Panc1 (cell line): ENCODE measurements at regions not wholly inside any gene's neighbourhood (a gene's known extent, or its start where the extent isn't known, plus 50 kb on each side); places are given as distances from the start of the nearest gene placed in this dataset.

Experiments used
- ATAC-seq: fragments of 200-7000 bp; cut with Tn5 transposase; 2 replicates; pipeline ENCODE4 v1.9.1; 2020; ENCODE audit warnings: mild to moderate bottlenecking, moderate library complexity
- BruUV-seq: library from RNA; stranded (reverse); fragments of 400-500 nt; replicated peaks from 2 replicates; lab custom pipeline; 2021; lab: Mats Ljungman, UMichigan
- CTCF ChIA-PET: fragments of 300-600 bp; sonication (Branson Sonifier 250); formaldehyde crosslinking; loops from one replicate; lab custom pipeline; 2022; ENCODE audit warnings: antibody characterized with exemption; lab: Charles Lee
- POLR2A ChIA-PET: fragments of 300-600 bp; sonication (Branson Sonifier 250); formaldehyde crosslinking; loops from one replicate; lab custom pipeline; 2022; ENCODE audit warnings: antibody characterized with exemption; lab: Charles Lee
- DNase-seq: peaks from one replicate; pipeline ENCODE4 v3.0.0-alpha.2; 2010; ENCODE audit warnings: low read depth, low spot score
- H3K27ac ChIP-seq: 2 replicates; pipeline ENCODE4 v1.5.1; 2011; ENCODE audit warnings: mild to moderate bottlenecking, low read length, inconsistent platforms
- H3K27me3 ChIP-seq: fragments of 200-500 bp; sonication (Bioruptor generic); 2 replicates; pipeline ENCODE4 v1.6.0; 2014; ENCODE audit warnings: low read length, inconsistent platforms; ENCODE audit not compliant: control insufficient read depth, insufficient read depth
- H3K36me3 ChIP-seq: fragments of 200-500 bp; sonication (Bioruptor generic); 2 replicates; pipeline ENCODE4 v1.5.1; 2014; ENCODE audit warnings: inconsistent platforms, mild to moderate bottlenecking, low read length, moderate library complexity; ENCODE audit not compliant: control insufficient read depth, insufficient read depth
- H3K4me1 ChIP-seq: 2 replicates; pipeline ENCODE4 v1.5.1; 2011; ENCODE audit warnings: inconsistent platforms, mild to moderate bottlenecking, low read length, moderate library complexity; ENCODE audit not compliant: control insufficient read depth, insufficient read depth
- H3K4me3 ChIP-seq, 2 experiments: 2 replicates each; pipeline ENCODE4 v1.5.1; 2011 to 2012; ENCODE audit warnings: low read depth in 2 of 2, low read length in 2 of 2, mild to moderate bottlenecking in 2 of 2, inconsistent platforms in 1 of 2, moderate library complexity in 1 of 2
- H3K9me3 ChIP-seq: fragments of 200-500 bp; sonication (Bioruptor generic); 2 replicates; pipeline ENCODE4 v1.5.1; 2014; ENCODE audit warnings: low read depth, mild to moderate bottlenecking, inconsistent platforms, low read length, moderate library complexity; ENCODE audit not compliant: control insufficient read depth, insufficient read depth
- POLR2AphosphoS5 ChIP-seq: IDR thresholded peaks from 2 replicates; pipeline ENCODE4 v1.6.1; 2012; ENCODE audit warnings: mild to moderate bottlenecking, low read depth, low read length, moderate library complexity
- SIN3A ChIP-seq: IDR thresholded peaks from 2 replicates; pipeline ENCODE4 v1.6.1; 2012; ENCODE audit warnings: low read depth, mild to moderate bottlenecking, low read length, moderate library complexity, borderline replicate concordance; ENCODE audit not compliant: insufficient read depth
- TCF7L2 ChIP-seq: IDR thresholded peaks from 2 replicates; pipeline ENCODE4 v1.6.1; 2011; ENCODE audit warnings: mild to moderate bottlenecking, low read depth, low read length, inconsistent platforms
- in situ Hi-C: cut with HindIII; loops from 2 replicates; pipeline ENCODE4 v1.10.0; 2016; ENCODE audit warnings: low sequenced_read_pairs, low pct_unique_long_range_greater_than_20kb
- intact Hi-C: fragments of 100-400 bp; cut with micrococcal nuclease; formaldehyde crosslinking; loops from one replicate; pipeline ENCODE4 v1.10.0; 2022; ENCODE audit not compliant: unreplicated experiment
- TF ChIP-seq, protein P1 (sequence below), 2 experiments: IDR thresholded peaks; 2 replicates each; pipeline ENCODE4 v1.6.1; 2011 to 2012; ENCODE audit warnings: low read depth in 2 of 2, control low read depth in 1 of 2, low read length in 1 of 2, mild to moderate bottlenecking in 1 of 2, moderate library complexity in 1 of 2; ENCODE audit not compliant: insufficient read depth in 1 of 2
- TF ChIP-seq, protein P2 (sequence below): fragments of 450-650 bp; IDR thresholded peaks from 2 replicates; pipeline ENCODE4 v1.5.1; 2017; ENCODE audit warnings: mild to moderate bottlenecking

- Histone ChIP-seq H3K4me3 (no peak overlapping the region), H3K9me3 (no peaks in the 10 kb centered on the region), H3K36me3 (no peaks in the 10 kb centered on the region), H3K4me1 (no peaks in the 10 kb centered on the region), H3K27me3 (peaks cover 17% of the 10 kb centered on the region), H3K27ac (no peak overlapping the region)
- intact Hi-C loops (no loop called here), in situ Hi-C loops (no loop called here)
- CTCF ChIA-PET: no interaction called here
- DNase-seq (no peak), ATAC-seq (no peak)
- BruUV-seq: no TSS peak
- TF ChIP-seq TCF7L2: no peak
- TF ChIP-seq, protein P1, sequence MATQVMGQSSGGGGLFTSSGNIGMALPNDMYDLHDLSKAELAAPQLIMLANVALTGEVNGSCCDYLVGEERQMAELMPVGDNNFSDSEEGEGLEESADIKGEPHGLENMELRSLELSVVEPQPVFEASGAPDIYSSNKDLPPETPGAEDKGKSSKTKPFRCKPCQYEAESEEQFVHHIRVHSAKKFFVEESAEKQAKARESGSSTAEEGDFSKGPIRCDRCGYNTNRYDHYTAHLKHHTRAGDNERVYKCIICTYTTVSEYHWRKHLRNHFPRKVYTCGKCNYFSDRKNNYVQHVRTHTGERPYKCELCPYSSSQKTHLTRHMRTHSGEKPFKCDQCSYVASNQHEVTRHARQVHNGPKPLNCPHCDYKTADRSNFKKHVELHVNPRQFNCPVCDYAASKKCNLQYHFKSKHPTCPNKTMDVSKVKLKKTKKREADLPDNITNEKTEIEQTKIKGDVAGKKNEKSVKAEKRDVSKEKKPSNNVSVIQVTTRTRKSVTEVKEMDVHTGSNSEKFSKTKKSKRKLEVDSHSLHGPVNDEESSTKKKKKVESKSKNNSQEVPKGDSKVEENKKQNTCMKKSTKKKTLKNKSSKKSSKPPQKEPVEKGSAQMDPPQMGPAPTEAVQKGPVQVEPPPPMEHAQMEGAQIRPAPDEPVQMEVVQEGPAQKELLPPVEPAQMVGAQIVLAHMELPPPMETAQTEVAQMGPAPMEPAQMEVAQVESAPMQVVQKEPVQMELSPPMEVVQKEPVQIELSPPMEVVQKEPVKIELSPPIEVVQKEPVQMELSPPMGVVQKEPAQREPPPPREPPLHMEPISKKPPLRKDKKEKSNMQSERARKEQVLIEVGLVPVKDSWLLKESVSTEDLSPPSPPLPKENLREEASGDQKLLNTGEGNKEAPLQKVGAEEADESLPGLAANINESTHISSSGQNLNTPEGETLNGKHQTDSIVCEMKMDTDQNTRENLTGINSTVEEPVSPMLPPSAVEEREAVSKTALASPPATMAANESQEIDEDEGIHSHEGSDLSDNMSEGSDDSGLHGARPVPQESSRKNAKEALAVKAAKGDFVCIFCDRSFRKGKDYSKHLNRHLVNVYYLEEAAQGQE (IDR thresholded peaks at IDR 0.05; ENCODE audit: insufficient read depth in 1 of 2, low read depth in 2 of 2, low read length in 1 of 2): no peak
- no peak for TF ChIP-seq SIN3A
- TF ChIP-seq, protein P2, sequence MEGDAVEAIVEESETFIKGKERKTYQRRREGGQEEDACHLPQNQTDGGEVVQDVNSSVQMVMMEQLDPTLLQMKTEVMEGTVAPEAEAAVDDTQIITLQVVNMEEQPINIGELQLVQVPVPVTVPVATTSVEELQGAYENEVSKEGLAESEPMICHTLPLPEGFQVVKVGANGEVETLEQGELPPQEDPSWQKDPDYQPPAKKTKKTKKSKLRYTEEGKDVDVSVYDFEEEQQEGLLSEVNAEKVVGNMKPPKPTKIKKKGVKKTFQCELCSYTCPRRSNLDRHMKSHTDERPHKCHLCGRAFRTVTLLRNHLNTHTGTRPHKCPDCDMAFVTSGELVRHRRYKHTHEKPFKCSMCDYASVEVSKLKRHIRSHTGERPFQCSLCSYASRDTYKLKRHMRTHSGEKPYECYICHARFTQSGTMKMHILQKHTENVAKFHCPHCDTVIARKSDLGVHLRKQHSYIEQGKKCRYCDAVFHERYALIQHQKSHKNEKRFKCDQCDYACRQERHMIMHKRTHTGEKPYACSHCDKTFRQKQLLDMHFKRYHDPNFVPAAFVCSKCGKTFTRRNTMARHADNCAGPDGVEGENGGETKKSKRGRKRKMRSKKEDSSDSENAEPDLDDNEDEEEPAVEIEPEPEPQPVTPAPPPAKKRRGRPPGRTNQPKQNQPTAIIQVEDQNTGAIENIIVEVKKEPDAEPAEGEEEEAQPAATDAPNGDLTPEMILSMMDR: no peak
- TF ChIP-seq POLR2AphosphoS5: no peak
- POLR2A ChIA-PET: no interaction called here
These were observed 369.6 kb downstream of the FBXO15 start for GRCh38 chr18:73778032-73778359.

DNA sequence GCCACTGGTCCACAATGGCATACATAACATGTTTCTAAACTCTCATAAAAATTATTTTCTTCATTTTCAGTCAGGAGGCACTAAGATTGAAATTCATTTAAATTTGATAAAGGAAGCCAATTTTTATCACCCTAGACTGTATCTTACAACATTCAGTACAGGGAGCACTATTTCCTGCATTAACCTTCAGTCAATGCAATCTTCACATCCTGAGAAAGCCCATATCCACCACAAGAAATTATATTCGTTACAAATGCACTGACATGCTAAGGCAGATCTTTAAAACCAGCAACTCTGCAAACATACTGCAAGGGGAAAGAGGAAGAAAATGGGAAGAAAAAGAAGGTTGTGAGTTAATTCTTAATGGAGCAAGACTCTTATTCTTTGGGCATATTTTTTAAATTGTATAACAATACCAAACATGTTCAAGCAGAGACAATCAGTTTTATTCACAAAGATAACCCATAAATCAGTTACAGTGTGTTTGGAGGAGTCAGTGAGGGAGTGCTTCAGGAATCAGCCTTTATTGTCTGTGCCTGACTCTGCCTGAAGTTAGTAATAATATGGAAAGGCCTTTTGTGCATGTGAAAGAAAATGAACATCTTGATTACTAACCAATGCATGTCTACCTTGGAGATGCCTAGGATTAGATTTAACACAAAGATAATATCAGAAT is 370.1 kb downstream of the FBXO15 start:
- no TSS peak for BruUV-seq
- ATAC-seq (no peak), DNase-seq (no peak)
- no peak overlapping the region for H3K27ac ChIP-seq
- TF ChIP-seq TCF7L2 (no peak), POLR2AphosphoS5 (no peak), SIN3A (no peak)
- TF ChIP-seq, protein P2: no peak
- TF ChIP-seq, protein P1 (IDR thresholded peaks at IDR 0.05; ENCODE audit: insufficient read depth in 1 of 2, low read depth in 2 of 2, low read length in 1 of 2): no peak
- ChIA-PET CTCF (no interaction called here), POLR2A (no interaction called here)
- H3K9me3 ChIP-seq: no peaks in the 10 kb centered on the region
- peaks cover 17% of the 10 kb centered on the region for H3K27me3 ChIP-seq
- no peaks in the 10 kb centered on the region for H3K36me3 ChIP-seq
- no peaks in the 10 kb centered on the region for H3K4me1 ChIP-seq
- no peak overlapping the region for H3K4me3 ChIP-seq
- in situ Hi-C loops (no loop called here), intact Hi-C loops (no loop called here)
